HCT116 (cell line): ENCODE measurements at regions not wholly inside any gene's neighbourhood (a gene's known extent, or its start where the extent isn't known, plus 50 kb on each side); places are given as distances from the start of the nearest gene placed in this dataset.

Experiments used
- ATAC-seq: fragments of 200-7000 bp; cut with Tn5 transposase; 2 replicates; pipeline ENCODE4 v1.9.1; 2020; ENCODE audit warnings: mild to moderate bottlenecking, moderate library complexity
- BruUV-seq: library from RNA; stranded (reverse); fragments of 400-500 nt; replicated peaks from 2 replicates; lab custom pipeline; 2021; lab: Mats Ljungman, UMichigan
- CTCF ChIA-PET: fragments of 300-600 bp; sonication (Branson Sonifier 250); formaldehyde crosslinking; loops from one replicate; lab custom pipeline; 2021; ENCODE audit warnings: antibody characterized with exemption; lab: Charles Lee
- POLR2A ChIA-PET: fragments of 300-600, 350-600 bp; sonication (Branson Sonifier 250); formaldehyde crosslinking; loops from one replicate; lab custom pipeline; 2021; ENCODE audit warnings: antibody characterized with exemption; lab: Charles Lee
- RAD21 ChIA-PET, 2 experiments: fragments of 300-600 bp; sonication (Branson Sonifier 250); formaldehyde crosslinking; loops; one replicate each; lab custom pipeline; 2023; ENCODE audit warnings: low total read pairs in 2 of 2; ENCODE audit not compliant: uncharacterized antibody in 2 of 2, unreplicated experiment in 2 of 2, low non-redundant PET in 1 of 2; lab: Charles Lee
- DNase-seq: peaks from one replicate; pipeline ENCODE4 v3.0.0-alpha.2; 2010; ENCODE audit warnings: low read depth, low spot score
- H2AFZ ChIP-seq: fragments of 200-600 bp; shearing (Covaris generic), sonication (generic); 2 replicates; pipeline ENCODE4 v1.6.1; 2017; ENCODE audit warnings: low read depth, mixed run types, mixed read lengths, antibody characterized with exemption, low read length; ENCODE audit not compliant: poor library complexity, severe bottlenecking
- H3K27ac ChIP-seq: 2 replicates; pipeline ENCODE4 v1.5.1; 2012; ENCODE audit warnings: low read depth, low read length
- H3K27me3 ChIP-seq: fragments of 200-600 bp; sonication (generic); 2 replicates; pipeline ENCODE4 v1.6.1; 2016; ENCODE audit warnings: mixed run types, low read length, mixed read lengths; ENCODE audit not compliant: insufficient read depth
- H3K36me3 ChIP-seq, 2 experiments: fragments of 200-500 bp in 1 of 2; fragments of 200-600 bp in 1 of 2; sonication (Bioruptor generic) in 1 of 2; sonication (generic) in 1 of 2; 2 replicates each; pipeline versions ENCODE4 v1.5.1 to v1.6.1; 2014 to 2016; ENCODE audit warnings: low read length in 2 of 2, inconsistent platforms in 1 of 2, mixed read lengths in 1 of 2, mixed run types in 1 of 2; ENCODE audit not compliant: insufficient read depth in 2 of 2, control insufficient read depth in 1 of 2
- H3K4me1 ChIP-seq, 2 experiments: fragments of 200-600 bp in 1 of 2; sonication (generic) in 1 of 2; 2 replicates each; pipeline versions ENCODE4 v1.5.1 to v1.6.1; 2012 to 2017; ENCODE audit warnings: low read length in 2 of 2, inconsistent platforms in 1 of 2, mild to moderate bottlenecking in 1 of 2, mixed read lengths in 1 of 2, mixed run types in 1 of 2, moderate library complexity in 1 of 2; ENCODE audit not compliant: insufficient read depth in 2 of 2, control insufficient read depth in 1 of 2
- H3K4me2 ChIP-seq: fragments of 200-600 bp; sonication (generic); 2 replicates; pipeline ENCODE4 v1.6.1; 2017; ENCODE audit warnings: mixed run types, low read length, mixed read lengths
- H3K4me3 ChIP-seq, 2 experiments: fragments of 200-600 bp in 1 of 2; sonication (generic) in 1 of 2; replicated peaks in 1 of 2; 2 replicates each; pipeline ENCODE4 v1.5.1; 2011 to 2016; ENCODE audit warnings: low read length in 2 of 2, control low read depth in 1 of 2, low read depth in 1 of 2, mild to moderate bottlenecking in 1 of 2, mixed read lengths in 1 of 2, mixed run types in 1 of 2
- H3K79me2 ChIP-seq: fragments of 200-600 bp; sonication (generic); 2 replicates; pipeline ENCODE4 v1.6.1; 2017; ENCODE audit warnings: mild to moderate bottlenecking, mixed run types, low read length, moderate library complexity, mixed read lengths; ENCODE audit not compliant: insufficient read depth
- H3K9ac ChIP-seq: fragments of 200-600 bp; sonication (generic); 2 replicates; pipeline ENCODE4 v1.6.1; 2016; ENCODE audit warnings: low read length, mixed read lengths
- H3K9me2 ChIP-seq: fragments of 200-600 bp; sonication (generic), shearing (Covaris generic); 2 replicates; pipeline ENCODE4 v1.6.1; 2017; ENCODE audit warnings: mixed run types, mild to moderate bottlenecking, moderate library complexity; ENCODE audit not compliant: insufficient read depth
- H3K9me3 ChIP-seq, 2 experiments: fragments of 200-500 bp in 1 of 2; fragments of 200-600 bp in 1 of 2; sonication (Bioruptor generic) in 1 of 2; sonication (generic) in 1 of 2; 2 replicates each; pipeline ENCODE4 v1.6.1; 2014 to 2017; ENCODE audit warnings: low read length in 2 of 2, mixed read lengths in 2 of 2, inconsistent platforms in 1 of 2, low read depth in 1 of 2, mild to moderate bottlenecking in 1 of 2, mixed run types in 1 of 2, moderate library complexity in 1 of 2; ENCODE audit not compliant: control insufficient read depth in 1 of 2, insufficient read depth in 1 of 2
- H4K20me1 ChIP-seq: fragments of 200-600 bp; sonication (generic), shearing (Covaris generic); 2 replicates; pipeline ENCODE4 v1.6.1; 2017; ENCODE audit warnings: mixed run types, mild to moderate bottlenecking, moderate library complexity; ENCODE audit not compliant: insufficient read depth
- CEBPB ChIP-seq: IDR thresholded peaks from 2 replicates; pipeline ENCODE4 v1.6.1; 2012; ENCODE audit warnings: low read depth
- CTCF ChIP-seq, 3 experiments: fragments of 200-600 bp in 1 of 3; sonication (generic) in 1 of 3; IDR thresholded peaks in 2 of 3; conservative IDR thresholded peaks in 1 of 3; 2 replicates each; pipeline ENCODE4 v1.5.1; 2012 to 2017; ENCODE audit warnings: low read depth in 2 of 3, low read length in 2 of 3, antibody characterized with exemption in 1 of 3, borderline replicate concordance in 1 of 3, control low read depth in 1 of 3, mild to moderate bottlenecking in 1 of 3, mixed read lengths in 1 of 3, mixed run types in 1 of 3, moderate library complexity in 1 of 3; ENCODE audit not compliant: insufficient read depth in 1 of 3
- EGR1 ChIP-seq: IDR thresholded peaks from 2 replicates; pipeline ENCODE4 v1.6.1; 2012; ENCODE audit warnings: low read depth
- ELF1 ChIP-seq: IDR thresholded peaks from 2 replicates; pipeline ENCODE4 v1.6.1; 2012; ENCODE audit warnings: low read depth, borderline replicate concordance
- EZH2 ChIP-seq: fragments of 200-600 bp; sonication (generic); IDR thresholded peaks from 2 replicates; pipeline ENCODE4 v1.6.1; 2017; ENCODE audit warnings: antibody characterized with exemption, mixed run types
- EZH2phosphoT487 ChIP-seq: fragments of 200-600 bp; IDR thresholded peaks from 2 replicates; pipeline ENCODE4 v1.6.1; 2018; ENCODE audit warnings: antibody characterized with exemption, borderline replicate concordance
- FOSL1 ChIP-seq: IDR thresholded peaks from 2 replicates; pipeline ENCODE4 v1.6.1; 2012; ENCODE audit warnings: low read depth
- POLR2A ChIP-seq: IDR thresholded peaks from 2 replicates; pipeline ENCODE4 v1.7.0; 2011; ENCODE audit warnings: borderline replicate concordance; ENCODE audit not compliant: insufficient read depth, insufficient read length; ENCODE audit errors: extremely low read depth
- POLR2AphosphoS5 ChIP-seq: IDR thresholded peaks from 2 replicates; pipeline ENCODE4 v1.6.1; 2011; ENCODE audit warnings: mild to moderate bottlenecking, low read depth, low read length, moderate library complexity
- RAD21 ChIP-seq: IDR thresholded peaks from 2 replicates; pipeline ENCODE4 v1.6.1; 2012; ENCODE audit warnings: low read depth, mild to moderate bottlenecking
- REST ChIP-seq: IDR thresholded peaks from 2 replicates; pipeline ENCODE4 v1.6.1; 2012; ENCODE audit warnings: low read depth
- SRF ChIP-seq: IDR thresholded peaks from 2 replicates; pipeline ENCODE4 v1.6.1; 2012; ENCODE audit warnings: low read depth
- TCF7L2 ChIP-seq: IDR thresholded peaks from 2 replicates; pipeline ENCODE4 v1.7.0; 2011; ENCODE audit warnings: borderline replicate concordance, inconsistent platforms; ENCODE audit not compliant: insufficient read depth, insufficient read length; ENCODE audit errors: extremely low read depth
- ZFX ChIP-seq: fragments of 450-650 bp; IDR thresholded peaks from 2 replicates; pipeline ENCODE4 v1.6.1; 2017
- ZNF274 ChIP-seq: fragments of 200-500 bp; sonication (Bioruptor generic); IDR thresholded peaks from 2 replicates; pipeline ENCODE4 v1.6.1; 2014; ENCODE audit warnings: mild to moderate bottlenecking, low read depth, low read length, inconsistent platforms
- intact Hi-C: fragments of 100-400 bp; cut with micrococcal nuclease; formaldehyde crosslinking; loops from 2 replicates; pipeline ENCODE4 v1.10.0; 2022

- Histone ChIP-seq H3K79me2 (no peaks in the 10 kb centered on the region), H3K4me1 (no peaks in the 10 kb centered on the region), H3K27me3 (no peaks in the 10 kb centered on the region), H3K27ac (no peak overlapping the region), H2AFZ (no peak overlapping the region), H3K36me3 (no peaks in the 10 kb centered on the region), H4K20me1 (no peaks in the 10 kb centered on the region), H3K9ac (no peak overlapping the region), H3K9me3 (peaks cover 5 to 10% of the 10 kb centered on the region in 2 experiments; a peak in 2 of 4 replicates), H3K9me2 (no peaks in the 10 kb centered on the region), H3K4me3 (no peak overlapping the region), H3K4me2 (no peak overlapping the region)
- POLR2A ChIA-PET = no interaction called here
- no TSS peak for BruUV-seq
- ATAC-seq = no peak
- CTCF ChIA-PET = no interaction called here
- TF ChIP-seq EZH2 = no peak
- TF ChIP-seq TCF7L2 = no peak
- TF ChIP-seq ZFX = no peak
- no peak for TF ChIP-seq ZNF274
- no peak for TF ChIP-seq POLR2AphosphoS5
- no peak for TF ChIP-seq FOSL1
- RAD21 ChIA-PET = no interaction called here
- no peak for DNase-seq
- intact Hi-C loops = no loop called here
Observed at GRCh38 chr11:91528965-91529364, 695.7 kb upstream of the FAT3 start.

- RAD21 ChIA-PET = no interaction called here
- DNase-seq (no peak), ATAC-seq (no peak)
- H3K9ac ChIP-seq = no peak overlapping the region
- H3K4me1 ChIP-seq = no peaks in the 10 kb centered on the region
- POLR2A ChIA-PET = no interaction called here
- H3K9me3 ChIP-seq = peaks cover 5 to 7% of the 10 kb centered on the region in 2 experiments; a peak in 2 of 4 replicates
- no peaks in the 10 kb centered on the region for H3K27me3 ChIP-seq
- BruUV-seq = no TSS peak
- no peaks in the 10 kb centered on the region for H3K9me2 ChIP-seq
- TF ChIP-seq CEBPB (no peak), CTCF (IDR thresholded peaks at IDR 0.05 in 2 of 3, conservative IDR thresholded peaks at IDR 0.05 in 1 of 3; ENCODE audit: borderline replicate concordance in 1 of 3, insufficient read depth in 1 of 3, low read depth in 2 of 3, low read length in 2 of 3) (no peak), TCF7L2 (no peak), RAD21 (no peak), ZNF274 (no peak), EGR1 (no peak), SRF (no peak), EZH2phosphoT487 (no peak), ZFX (no peak), ELF1 (no peak), POLR2A (no peak), REST (no peak)
- no peaks in the 10 kb centered on the region for H3K36me3 ChIP-seq
- no peaks in the 10 kb centered on the region for H3K79me2 ChIP-seq
- no peak overlapping the region for H3K27ac ChIP-seq
- H3K4me3 ChIP-seq = no peak overlapping the region
- no peak overlapping the region for H3K4me2 ChIP-seq
- CTCF ChIA-PET = no interaction called here
- H4K20me1 ChIP-seq = no peaks in the 10 kb centered on the region
- no peak overlapping the region for H2AFZ ChIP-seq
- intact Hi-C loops = no loop called here
Observed at GRCh38 chr11:91527380-91528030, 697.1 kb upstream of the FAT3 start.
